IMR-90 (cell line): ENCODE measurements at regions not wholly inside any gene's neighbourhood (a gene's known extent, or its start where the extent isn't known, plus 50 kb on each side); places are given as distances from the start of the nearest gene placed in this dataset.

Experiments used
- ATAC-seq: fragments of 200-7000 bp; cut with Tn5 transposase; 2 replicates; pipeline ENCODE4 v1.9.1; 2020; ENCODE audit warnings: low read depth, mild to moderate bottlenecking, moderate library complexity
- BruUV-seq: library from RNA; stranded (reverse); fragments of 400-500 nt; replicated peaks from 2 replicates; lab custom pipeline; 2021; lab: Mats Ljungman, UMichigan
- CTCF ChIA-PET: fragments of 300-600 bp; formaldehyde crosslinking; extraction: SDS; loops from one replicate; lab custom pipeline; 2021; ENCODE audit warnings: antibody characterized with exemption; lab: Yijun Ruan, JAX
- POLR2A ChIA-PET: fragments of 300-600 bp; sonication (Branson Sonifier 250); formaldehyde crosslinking; loops from one replicate; lab custom pipeline; 2022; ENCODE audit warnings: antibody characterized with exemption; ENCODE audit not compliant: unreplicated experiment; lab: Charles Lee
- DNase-seq: peaks from one replicate; pipeline ENCODE4 v3.0.0; 2013
- H2AFZ ChIP-seq: replicated peaks from 2 replicates; pipeline ENCODE3; 2013; ENCODE audit warnings: low read length, mild to moderate bottlenecking; ENCODE audit not compliant: poor library complexity
- H2AK5ac ChIP-seq: 2 replicates; pipeline ENCODE4 v1.6.1; 2013; ENCODE audit warnings: low read depth, low read length, inconsistent platforms
- H2AK9ac ChIP-seq: replicated peaks from 2 replicates; pipeline ENCODE3; 2013; ENCODE audit warnings: mild to moderate bottlenecking, low read depth, low read length, moderate library complexity; ENCODE audit not compliant: poor library complexity
- H2BK120ac ChIP-seq: 2 replicates; pipeline ENCODE4 v1.6.1; 2013; ENCODE audit warnings: low read depth, low read length, inconsistent platforms
- H2BK15ac ChIP-seq: 3 replicates; pipeline ENCODE4 v1.6.1; 2013; ENCODE audit warnings: low read depth, low read length, inconsistent platforms
- H2BK20ac ChIP-seq: 2 replicates; pipeline ENCODE4 v1.6.1; 2013; ENCODE audit warnings: low read depth, mild to moderate bottlenecking, inconsistent platforms, low read length, moderate library complexity
- H2BK5ac ChIP-seq: 2 replicates; pipeline ENCODE4 v1.6.1; 2013; ENCODE audit warnings: mild to moderate bottlenecking, low read depth, low read length, inconsistent platforms; ENCODE audit not compliant: poor library complexity, severe bottlenecking
- H3K14ac ChIP-seq: replicated peaks from 2 replicates; pipeline ENCODE4 v1.6.1; 2013; ENCODE audit warnings: low read depth, low read length, inconsistent platforms
- H3K18ac ChIP-seq: 2 replicates; pipeline ENCODE4 v1.6.1; 2013; ENCODE audit warnings: low read depth, low read length, control low read depth
- H3K23ac ChIP-seq: 2 replicates; pipeline ENCODE4 v1.6.1; 2013; ENCODE audit warnings: low read depth, low read length, inconsistent platforms
- H3K27ac ChIP-seq: 2 replicates; pipeline ENCODE4 v1.5.1; 2013; ENCODE audit warnings: mild to moderate bottlenecking, control low read depth, low read length; ENCODE audit not compliant: insufficient read depth
- H3K27me3 ChIP-seq: 2 replicates; pipeline ENCODE4 v1.6.1; 2013; ENCODE audit warnings: low read length; ENCODE audit not compliant: control insufficient read depth, insufficient read depth
- H3K36me3 ChIP-seq: 2 replicates; pipeline ENCODE4 v1.6.1; 2013; ENCODE audit warnings: low read length, mixed read lengths; ENCODE audit not compliant: control insufficient read depth, insufficient read depth
- H3K4ac ChIP-seq: 2 replicates; pipeline ENCODE4 v1.6.1; 2013; ENCODE audit warnings: low read depth, low read length, inconsistent platforms
- H3K4me1 ChIP-seq: 2 replicates; pipeline ENCODE4 v1.6.1; 2013; ENCODE audit warnings: low read length, mixed read lengths; ENCODE audit not compliant: control insufficient read depth, insufficient read depth
- H3K4me2 ChIP-seq: 2 replicates; pipeline ENCODE4 v1.6.1; 2013; ENCODE audit warnings: low read depth, mild to moderate bottlenecking, control low read depth, low read length, moderate library complexity
- H3K4me3 ChIP-seq: 2 replicates; pipeline ENCODE4 v1.5.1; 2013; ENCODE audit warnings: low read depth, mild to moderate bottlenecking, control low read depth, low read length, moderate library complexity; ENCODE audit not compliant: insufficient read depth
- H3K56ac ChIP-seq: 2 replicates; pipeline ENCODE4 v1.6.1; 2013; ENCODE audit warnings: low read length, inconsistent platforms; ENCODE audit not compliant: insufficient read depth; ENCODE audit errors: extremely low read depth
- H3K79me1 ChIP-seq, 2 experiments: 2 replicates each; pipeline ENCODE4 v1.6.1; 2013; ENCODE audit warnings: low read length in 2 of 2, inconsistent platforms in 1 of 2, low read depth in 1 of 2
- H3K9ac ChIP-seq: 2 replicates; pipeline ENCODE4 v1.6.1; 2013; ENCODE audit warnings: low read depth, low read length, control low read depth
- H3K9me1 ChIP-seq: 2 replicates; pipeline ENCODE4 v1.6.1; 2013; ENCODE audit warnings: low read length, inconsistent platforms; ENCODE audit not compliant: insufficient read depth
- H3K9me3 ChIP-seq: 2 replicates; pipeline ENCODE4 v1.6.1; 2013; ENCODE audit warnings: low read length; ENCODE audit not compliant: control insufficient read depth, insufficient read depth
- H4K20me1 ChIP-seq: 2 replicates; pipeline ENCODE4 v1.6.1; 2013; ENCODE audit warnings: low read length, inconsistent platforms; ENCODE audit not compliant: insufficient read depth
- H4K5ac ChIP-seq: 2 replicates; pipeline ENCODE4 v1.6.1; 2013; ENCODE audit warnings: mild to moderate bottlenecking, low read depth, low read length, control low read depth
- H4K8ac ChIP-seq, 2 experiments: 2 replicates each; pipeline ENCODE4 v1.6.1; 2013; ENCODE audit warnings: low read depth in 2 of 2, low read length in 2 of 2, control low read depth in 1 of 2, inconsistent platforms in 1 of 2
- H4K91ac ChIP-seq: 2 replicates; pipeline ENCODE4 v1.6.1; 2013; ENCODE audit warnings: low read depth, low read length, inconsistent platforms; ENCODE audit not compliant: insufficient read depth
- BHLHE40 ChIP-seq: fragments of 150-350 bp; IDR thresholded peaks from 2 replicates; pipeline ENCODE4 v1.6.1; 2016; ENCODE audit warnings: mild to moderate bottlenecking, low read depth, low read length
- CEBPB ChIP-seq: IDR thresholded peaks from 2 replicates; pipeline ENCODE4 v1.6.1; 2012; ENCODE audit warnings: low read depth, low read length, improper control_type of control experiment
- CHD1 ChIP-seq: IDR thresholded peaks from 2 replicates; pipeline ENCODE4 v1.6.1; 2012; ENCODE audit warnings: low read depth, low read length, improper control_type of control experiment
- CTCF ChIP-seq: conservative IDR thresholded peaks from 2 replicates; pipeline ENCODE4 v1.5.1; 2012; ENCODE audit warnings: mild to moderate bottlenecking, low read depth, low read length, improper control_type of control experiment
- FOS ChIP-seq: fragments of 150-350 bp; IDR thresholded peaks from 2 replicates; pipeline ENCODE4 v1.6.1; 2016; ENCODE audit warnings: low read depth, low read length
- MAFK ChIP-seq: IDR thresholded peaks from 2 replicates; pipeline ENCODE4 v1.6.1; 2012; ENCODE audit warnings: low read depth, low read length, improper control_type of control experiment
- MAZ ChIP-seq: IDR thresholded peaks from 2 replicates; pipeline ENCODE4 v1.6.1; 2012; ENCODE audit warnings: low read depth, mild to moderate bottlenecking, low read length, improper control_type of control experiment, moderate library complexity, borderline replicate concordance
- MXI1 ChIP-seq: IDR thresholded peaks from 2 replicates; pipeline ENCODE4 v1.6.1; 2012; ENCODE audit warnings: low read depth, mild to moderate bottlenecking, low read length, moderate library complexity, borderline replicate concordance
- NFE2L2 ChIP-seq: fragments of 150-350 bp; IDR thresholded peaks from 2 replicates; pipeline ENCODE4 v1.6.1; 2016; ENCODE audit warnings: low read depth, mild to moderate bottlenecking, low read length
- POLR2A ChIP-seq: IDR thresholded peaks from 2 replicates; pipeline ENCODE4 v1.6.1; 2012; ENCODE audit warnings: mild to moderate bottlenecking, low read depth, low read length
- RAD21 ChIP-seq: IDR thresholded peaks from 2 replicates; pipeline ENCODE4 v1.6.1; 2012; ENCODE audit warnings: low read length, improper control_type of control experiment
- RCOR1 ChIP-seq: IDR thresholded peaks from 2 replicates; pipeline ENCODE4 v1.6.1; 2012; ENCODE audit warnings: mild to moderate bottlenecking, low read length, improper control_type of control experiment; ENCODE audit not compliant: insufficient replicate concordance
- RFX5 ChIP-seq: IDR thresholded peaks from 2 replicates; pipeline ENCODE4 v1.8.0; 2012; ENCODE audit warnings: low read depth, mild to moderate bottlenecking, low read length, moderate library complexity
- SMC3 ChIP-seq: fragments of 150-350 bp; IDR thresholded peaks from 2 replicates; pipeline ENCODE4 v1.6.1; 2016; ENCODE audit warnings: low read depth, mild to moderate bottlenecking, antibody characterized with exemption, low read length, moderate library complexity
- USF2 ChIP-seq: fragments of 150-350 bp; IDR thresholded peaks from 2 replicates; pipeline ENCODE4 v1.6.1; 2017; ENCODE audit warnings: mild to moderate bottlenecking, antibody characterized with exemption, low read length, low read depth
- WGBS, 2 experiments: methylation state at CpG; one replicate each; pipeline versions ENCODE4 v1.1.5 to v1.1.7; 2013; ENCODE audit warnings: missing lambda C conversion rate in 2 of 2; ENCODE audit not compliant: insufficient read length in 1 of 2; ENCODE audit errors: extremely low coverage in 2 of 2; 5-methylcytosine and 5-hydroxymethylcytosine counted together
- dilution Hi-C: fragments of 300-500 bp; cut with HindIII; formaldehyde crosslinking; loops from one replicate; pipeline ENCODE4 v1.14.3; 2018; ENCODE audit warnings: low sequenced_read_pairs; ENCODE audit not compliant: unreplicated experiment
- in situ Hi-C: fragments of 300-500 bp; cut with MboI; formaldehyde crosslinking; loops from 3 replicates; pipeline ENCODE4 v1.14.3; 2019; ENCODE audit warnings: low sequenced_read_pairs, inconsistent platforms, mixed read lengths
- intact Hi-C: fragments of 100-400 bp; cut with micrococcal nuclease; formaldehyde crosslinking; loops from 2 replicates; pipeline ENCODE4 v1.10.0; 2022
- TF ChIP-seq, protein P1 (sequence below): fragments of 150-350 bp; IDR thresholded peaks from 2 replicates; pipeline ENCODE4 v1.6.1; 2016; ENCODE audit warnings: low read depth, mild to moderate bottlenecking, low read length, moderate library complexity, borderline replicate concordance

DNA sequence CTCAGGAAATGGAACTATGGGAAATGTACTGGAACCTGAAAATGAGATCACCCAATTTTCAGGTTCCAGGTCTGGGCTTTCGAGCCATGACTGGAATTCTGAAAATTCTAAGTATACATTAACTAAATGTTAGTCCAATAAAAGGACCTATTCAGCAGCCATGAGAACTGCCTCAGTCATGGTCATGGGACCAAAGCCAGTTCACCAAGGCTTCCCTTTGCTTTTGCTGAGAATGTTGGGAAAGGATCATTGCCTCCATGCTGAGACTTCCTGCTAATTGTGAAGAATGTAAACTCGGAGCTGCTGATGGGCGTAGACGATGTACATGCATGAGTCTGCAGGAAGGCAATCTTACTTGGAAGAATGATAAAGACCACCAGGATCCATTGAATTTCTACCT lies 624.4 kb upstream of the SOX11 start:
- WGBS, 2 experiments, result no CpG with 5 or more reads among the region's 4 CpGs

More for the DNA sequence above, 624.4 kb upstream of the SOX11 start:
- no peak overlapping the region for H4K5ac ChIP-seq
- no peak overlapping the region for H3K27ac ChIP-seq
- H3K4me2 ChIP-seq, result no peak overlapping the region
- ChIA-PET CTCF (no interaction called here), POLR2A (no interaction called here)
- no peak overlapping the region for H4K8ac ChIP-seq
- H2BK120ac ChIP-seq, result no peak overlapping the region
- H2BK5ac ChIP-seq, result no peak overlapping the region
- ATAC-seq (no peak), DNase-seq (no peak)
- TF ChIP-seq, protein P1, sequence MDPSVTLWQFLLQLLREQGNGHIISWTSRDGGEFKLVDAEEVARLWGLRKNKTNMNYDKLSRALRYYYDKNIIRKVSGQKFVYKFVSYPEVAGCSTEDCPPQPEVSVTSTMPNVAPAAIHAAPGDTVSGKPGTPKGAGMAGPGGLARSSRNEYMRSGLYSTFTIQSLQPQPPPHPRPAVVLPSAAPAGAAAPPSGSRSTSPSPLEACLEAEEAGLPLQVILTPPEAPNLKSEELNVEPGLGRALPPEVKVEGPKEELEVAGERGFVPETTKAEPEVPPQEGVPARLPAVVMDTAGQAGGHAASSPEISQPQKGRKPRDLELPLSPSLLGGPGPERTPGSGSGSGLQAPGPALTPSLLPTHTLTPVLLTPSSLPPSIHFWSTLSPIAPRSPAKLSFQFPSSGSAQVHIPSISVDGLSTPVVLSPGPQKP, result no peak
- TF ChIP-seq CTCF (no peak), NFE2L2 (no peak), MXI1 (no peak), BHLHE40 (no peak), MAZ (no peak), CEBPB (no peak), POLR2A (no peak), RCOR1 (no peak), SMC3 (no peak), USF2 (no peak), RFX5 (no peak), RAD21 (no peak), FOS (no peak), CHD1 (no peak), MAFK (no peak)
- H2AK5ac ChIP-seq, result no peak overlapping the region
- no peak overlapping the region for H3K23ac ChIP-seq
- no peak overlapping the region for H3K4me3 ChIP-seq
- intact Hi-C loops (no loop called here), dilution Hi-C loops (no loop called here), in situ Hi-C loops (no loop called here)
- H3K27me3 ChIP-seq, result no peaks in the 10 kb centered on the region
- no peak overlapping the region for H2BK20ac ChIP-seq
- no peak overlapping the region for H4K91ac ChIP-seq
- no peak overlapping the region for H2AK9ac ChIP-seq
- no peaks in the 10 kb centered on the region for H3K4me1 ChIP-seq
- no peak overlapping the region for H3K56ac ChIP-seq
- H4K20me1 ChIP-seq, result no peaks in the 10 kb centered on the region
- H3K4ac ChIP-seq, result no peak overlapping the region
- H3K14ac ChIP-seq, result no peak overlapping the region
- no peaks in the 10 kb centered on the region for H3K79me1 ChIP-seq
- H3K9me1 ChIP-seq, result no peaks in the 10 kb centered on the region
- H3K18ac ChIP-seq, result no peak overlapping the region
- H3K9me3 ChIP-seq, result peaks cover 18% of the 10 kb centered on the region
- H3K9ac ChIP-seq, result no peak overlapping the region
- BruUV-seq, result no TSS peak
- H2AFZ ChIP-seq, result no peak overlapping the region
- no peaks in the 10 kb centered on the region for H3K36me3 ChIP-seq
- H2BK15ac ChIP-seq, result no peak overlapping the region
